B cell (primary cell): ENCODE measurements at regions not wholly inside any gene's neighbourhood (a gene's known extent, or its start where the extent isn't known, plus 50 kb on each side); places are given as distances from the start of the nearest gene placed in this dataset.

Source experiments
- ATAC-seq: fragments of 200-7000 bp; cut with Tn5 transposase; one replicate; pipeline ENCODE4 v1.10.0; 2021; ENCODE audit warnings: low read depth, mild to moderate bottlenecking, moderate number of reproducible peaks, moderate library complexity
- CTCF ChIA-PET: fragments of 350-600 bp; sonication (Branson Sonifier 250); formaldehyde crosslinking; loops from one replicate; lab custom pipeline; 2021; ENCODE audit warnings: antibody characterized with exemption, inconsistent platforms; lab: Charles Lee
- POLR2A ChIA-PET: fragments of 350-600 bp; sonication (Branson Sonifier 250); formaldehyde crosslinking; loops from one replicate; lab custom pipeline; 2021; ENCODE audit warnings: antibody characterized with exemption; lab: Charles Lee
- DNase-seq: peaks from one replicate; pipeline ENCODE4 v3.0.0; 2013
- H2AFZ ChIP-seq: 2 replicates; pipeline ENCODE4 v1.6.1; 2012; ENCODE audit warnings: mild to moderate bottlenecking, low read depth, low read length; ENCODE audit not compliant: insufficient read depth, poor library complexity, severe bottlenecking
- H3K27ac ChIP-seq, 2 donors: 1 replicate in 1 of 2; 2 replicates in 1 of 2; pipeline ENCODE4 v1.5.1; 2012 to 2013; ENCODE audit warnings: low read length in 2 of 2, mild to moderate bottlenecking in 2 of 2, moderate library complexity in 1 of 2
- H3K27me3 ChIP-seq, 4 experiments: fragments of 200-600 bp in 1 of 4; sonication (generic) in 1 of 4; replicated peaks in 1 of 4; 1 replicate in 2 of 4; 2 replicates in 2 of 4; pipeline versions ENCODE4 v1.6.1 to v1.7.0; 2013 to 2016; ENCODE audit warnings: low read length in 3 of 4, mild to moderate bottlenecking in 2 of 4, mixed read lengths in 1 of 4, moderate library complexity in 1 of 4; ENCODE audit not compliant: insufficient read depth in 4 of 4, control insufficient read depth in 3 of 4; ENCODE audit errors: control extremely low read depth in 1 of 4
- H3K36me3 ChIP-seq, 2 experiments: replicated peaks in 1 of 2; 1 replicate in 1 of 2; 2 replicates in 1 of 2; pipeline versions ENCODE4 v1.6.1 to v1.7.1; 2013; ENCODE audit warnings: low read length in 1 of 2; ENCODE audit not compliant: insufficient read depth in 2 of 2, control insufficient read depth in 1 of 2; ENCODE audit errors: control extremely low read depth in 1 of 2, extremely low read depth in 1 of 2
- H3K4me1 ChIP-seq, 2 donors: fragments of 200-600 bp in 1 of 2; sonication (generic) in 1 of 2; 1 replicate in 1 of 2; 2 replicates in 1 of 2; pipeline versions ENCODE4 v1.5.1 to v1.6.1; 2013 to 2017; ENCODE audit warnings: low read length in 2 of 2; ENCODE audit not compliant: control insufficient read depth in 2 of 2, insufficient read depth in 2 of 2
- H3K4me2 ChIP-seq: replicated peaks from 2 replicates; pipeline ENCODE3; 2012; ENCODE audit warnings: mild to moderate bottlenecking, low read depth, low read length; ENCODE audit not compliant: poor library complexity, severe bottlenecking
- H3K4me3 ChIP-seq, 5 experiments: fragments of 200-600 bp in 1 of 5; sonication (generic) in 1 of 5; 1 replicate in 3 of 5; 2 replicates in 2 of 5; pipeline versions ENCODE4 v1.5.1 to v1.7.0; 2011 to 2016; ENCODE audit warnings: low read length in 4 of 5, mild to moderate bottlenecking in 4 of 5, low read depth in 2 of 5, control low read depth in 1 of 5, moderate library complexity in 1 of 5; ENCODE audit not compliant: insufficient read depth in 1 of 5; ENCODE audit errors: control extremely low read depth in 1 of 5, extremely low read depth in 1 of 5
- H3K79me2 ChIP-seq: fragments of 200-600 bp; sonication (generic); one replicate; pipeline ENCODE4 v1.6.0; 2016; ENCODE audit warnings: low read length; ENCODE audit not compliant: control insufficient read depth, insufficient read depth
- H3K9ac ChIP-seq: fragments of 200-600 bp; sonication (generic); 2 replicates; pipeline ENCODE4 v1.6.1; 2017; ENCODE audit warnings: mild to moderate bottlenecking, low read length, moderate library complexity
- H3K9me3 ChIP-seq, 3 donors: one replicate each; pipeline versions ENCODE4 v1.6.1 to v1.7.1; 2013; ENCODE audit warnings: low read length in 2 of 3; ENCODE audit not compliant: control insufficient read depth in 2 of 3, insufficient read depth in 1 of 3; ENCODE audit errors: control extremely low read depth in 1 of 3
- H4K20me1 ChIP-seq: 2 replicates; pipeline ENCODE4 v1.6.0; 2012; ENCODE audit warnings: mild to moderate bottlenecking, low read length; ENCODE audit not compliant: insufficient read depth, control insufficient read depth, poor library complexity, severe bottlenecking
- H3K27ac Mint-ChIP-seq: one replicate; pipeline ENCODE4 v1.8.0; 2021; ENCODE audit warnings: mixed read lengths
- H3K27me3 Mint-ChIP-seq: one replicate; pipeline ENCODE4 v1.8.0; 2021; ENCODE audit warnings: mixed read lengths
- H3K4me1 Mint-ChIP-seq: one replicate; pipeline ENCODE4 v1.8.0; 2021; ENCODE audit warnings: mixed read lengths
- H3K4me3 Mint-ChIP-seq: one replicate; pipeline ENCODE4 v1.8.0; 2021; ENCODE audit warnings: mixed read lengths
- H3K9me3 Mint-ChIP-seq: one replicate; pipeline ENCODE4 v1.8.0; 2022; ENCODE audit warnings: mixed read lengths; ENCODE audit not compliant: insufficient read depth
- CTCF ChIP-seq: fragments of 200-600 bp; IDR thresholded peaks from one replicate; pipeline ENCODE4 v1.8.0; 2022; ENCODE audit warnings: antibody characterized with exemption, mild to moderate bottlenecking
- EZH2 ChIP-seq: IDR thresholded peaks from 2 replicates; pipeline ENCODE4 v1.6.1; 2012; ENCODE audit warnings: borderline replicate concordance, low read depth, mild to moderate bottlenecking, moderate library complexity, low read length; ENCODE audit not compliant: insufficient read depth, poor library complexity, severe bottlenecking
- WGBS: methylation state at CpG from one replicate; pipeline ENCODE4 v1.1.5; 2013; ENCODE audit warnings: missing lambda C conversion rate; ENCODE audit not compliant: insufficient coverage; 5-methylcytosine and 5-hydroxymethylcytosine counted together
- intact Hi-C: fragments of 100-400 bp; cut with micrococcal nuclease; formaldehyde crosslinking; loops from one replicate; pipeline ENCODE4 v1.10.0; 2022

GRCh38 chr20:22475662-22476061 is 108.7 kb downstream of the FOXA2 start:
- Histone ChIP-seq H4K20me1 (no peaks in the 10 kb centered on the region), H3K36me3 (no peaks in the 10 kb centered on the region), H3K4me3 (no peak overlapping the region), H3K27ac (no peak overlapping the region), H3K4me2 (no peak overlapping the region), H3K27me3 (no peaks in the 10 kb centered on the region), H3K4me1 (no peaks in the 10 kb centered on the region), H3K79me2 (no peaks in the 10 kb centered on the region), H3K9me3 (peaks cover 2 to 17% (median 6%) of the 10 kb centered on the region in 3 donors), H2AFZ (no peak overlapping the region), H3K9ac (no peak overlapping the region)
- intact Hi-C loops, result no loop called here
- TF ChIP-seq CTCF (no peak), EZH2 (no peak)
- DNase-seq (no peak), ATAC-seq (no peak)
- ChIA-PET POLR2A (no interaction called here), CTCF (no interaction called here)
- H3K27me3 Mint-ChIP-seq, result peaks cover 10% of the 10 kb centered on the region
- no peaks in the 10 kb centered on the region for H3K4me1 Mint-ChIP-seq
- H3K27ac Mint-ChIP-seq, result no peak overlapping the region
- 69% methylated on average over 1 of the region's 1 CpG for WGBS
- peaks cover 16% of the 10 kb centered on the region for H3K9me3 Mint-ChIP-seq
- H3K4me3 Mint-ChIP-seq, result no peak overlapping the region

GRCh38 chr20:22474224-22474623 is 110.1 kb downstream of the FOXA2 start:
- no peak overlapping the region for H3K4me3 Mint-ChIP-seq
- Histone ChIP-seq H4K20me1 (no peaks in the 10 kb centered on the region), H2AFZ (no peak overlapping the region), H3K4me3 (no peak overlapping the region), H3K27me3 (no peaks in the 10 kb centered on the region), H3K4me1 (no peaks in the 10 kb centered on the region), H3K36me3 (no peaks in the 10 kb centered on the region), H3K9ac (no peak overlapping the region), H3K4me2 (no peak overlapping the region), H3K9me3 (peaks cover 2 to 17% (median 6%) of the 10 kb centered on the region in 3 donors), H3K79me2 (no peaks in the 10 kb centered on the region), H3K27ac (no peak overlapping the region)
- WGBS, result 83% methylated on average over 1 of the region's 3 CpGs
- no peaks in the 10 kb centered on the region for H3K4me1 Mint-ChIP-seq
- peaks cover 16% of the 10 kb centered on the region for H3K9me3 Mint-ChIP-seq
- TF ChIP-seq EZH2 (no peak), CTCF (no peak)
- no peak overlapping the region for H3K27ac Mint-ChIP-seq
- ChIA-PET POLR2A (no interaction called here), CTCF (no interaction called here)
- ATAC-seq, result no peak
- no peak for DNase-seq
- peaks cover 10% of the 10 kb centered on the region for H3K27me3 Mint-ChIP-seq
- intact Hi-C loops, result no loop called here
